GM12878 (cell line): ENCODE measurements at regions not wholly inside any gene's neighbourhood (a gene's known extent, or its start where the extent isn't known, plus 50 kb on each side); places are given as distances from the start of the nearest gene placed in this dataset.

Experiments
- CBFB ChIP-seq: IDR thresholded peaks from 2 replicates; pipeline ENCODE4 v1.6.1; 2016; ENCODE audit warnings: antibody characterized with exemption, low read depth
- CREB1 ChIP-seq: IDR thresholded peaks from 2 replicates; pipeline ENCODE4 v1.6.1; 2012; ENCODE audit warnings: low read depth, mild to moderate bottlenecking, inconsistent platforms
- CTCF ChIP-seq, 3 experiments: IDR thresholded peaks in 2 of 3; conservative IDR thresholded peaks in 1 of 3; 2 replicates each; pipeline ENCODE4 v1.5.1; 2011; ENCODE audit warnings: low read depth in 3 of 3, low read length in 3 of 3, mild to moderate bottlenecking in 3 of 3, control low read depth in 2 of 3, moderate library complexity in 2 of 3, inconsistent platforms in 1 of 3, mixed read lengths in 1 of 3; ENCODE audit not compliant: control insufficient read depth in 2 of 3, insufficient read depth in 1 of 3; ENCODE audit errors: extremely low read depth in 1 of 3
- EP300 ChIP-seq, 2 experiments: fragments of 150-350 bp in 1 of 2; IDR thresholded peaks; 2 replicates each; pipeline ENCODE4 v1.6.1; 2011 to 2012; ENCODE audit warnings: low read depth in 2 of 2, low read length in 2 of 2, borderline replicate concordance in 1 of 2, improper control_type of control experiment in 1 of 2, inconsistent platforms in 1 of 2; ENCODE audit not compliant: control insufficient read depth in 1 of 2
- FOS ChIP-seq: IDR thresholded peaks from 3 replicates; pipeline ENCODE4 v1.6.1; 2011; ENCODE audit warnings: borderline replicate concordance; ENCODE audit not compliant: insufficient read length; ENCODE audit errors: extremely low read depth
- GATAD2B ChIP-seq: fragments of 450-650 bp; conservative IDR thresholded peaks from 2 replicates; pipeline ENCODE4 v1.6.1; 2017; ENCODE audit warnings: low read depth, mild to moderate bottlenecking, moderate library complexity
- MYC ChIP-seq: IDR thresholded peaks from 2 replicates; pipeline ENCODE4 v1.6.1; 2011; ENCODE audit warnings: mild to moderate bottlenecking, low read length, moderate library complexity, inconsistent platforms; ENCODE audit not compliant: insufficient read depth, insufficient replicate concordance, insufficient read length, severe bottlenecking
- POLR2AphosphoS5 ChIP-seq: IDR thresholded peaks from 2 replicates; pipeline ENCODE4 v1.6.1; 2011; ENCODE audit warnings: mild to moderate bottlenecking, low read length, inconsistent platforms
- RBBP5 ChIP-seq: fragments of 200-600 bp; sonication (generic); conservative IDR thresholded peaks from 2 replicates; pipeline ENCODE4 v1.6.1; 2016
- USF2 ChIP-seq: IDR thresholded peaks from 2 replicates; pipeline ENCODE4 v1.6.1; 2011; ENCODE audit warnings: low read depth, low read length, improper control_type of control experiment, borderline replicate concordance
- ZNF274 ChIP-seq: IDR thresholded peaks from one replicate; pipeline ENCODE4 v1.8.0; 2011; ENCODE audit not compliant: insufficient read length, insufficient read depth

GRCh38 chr4:91754716-91755115 lies 549.0 kb upstream of the GRID2 start:
- TF ChIP-seq CREB1 (no peak), RBBP5 (no peak), CTCF (IDR thresholded peaks at IDR 0.05 in 2 of 3, conservative IDR thresholded peaks at IDR 0.05 in 1 of 3; ENCODE audit: control insufficient read depth in 2 of 3, extremely low read depth in 1 of 3, insufficient read depth in 1 of 3, low read depth in 3 of 3, low read length in 3 of 3) (no peak), USF2 (no peak), FOS (no peak), GATAD2B (no peak), ZNF274 (no peak), MYC (no peak), EP300 (IDR thresholded peaks at IDR 0.05; ENCODE audit: borderline replicate concordance in 1 of 2, control insufficient read depth in 1 of 2, low read depth in 2 of 2, low read length in 2 of 2) (no peak), POLR2AphosphoS5 (no peak), CBFB (no peak)
